Suprapubic skin (tissue), 3 donors: ENCODE measurements at regions not wholly inside any gene's neighbourhood (a gene's known extent, or its start where the extent isn't known, plus 50 kb on each side); places are given as distances from the start of the nearest gene placed in this dataset.

Experiments used
- CTCF ChIP-seq, 2 donors: fragments of 200-600 bp in 1 of 2; fragments of 450-650 bp in 1 of 2; sonication (generic) in 1 of 2; IDR thresholded peaks; one replicate each; pipeline ENCODE4 v1.5.1; 2016 to 2019; ENCODE audit warnings: antibody characterized with exemption in 2 of 2, mild to moderate bottlenecking in 1 of 2, moderate library complexity in 1 of 2
- POLR2AphosphoS5 ChIP-seq, 3 donors: sonication (generic); formaldehyde crosslinking; IDR thresholded peaks; one replicate each; pipeline ENCODE4 v1.6.1; 2017; ENCODE audit warnings: antibody characterized with exemption in 3 of 3

DNA sequence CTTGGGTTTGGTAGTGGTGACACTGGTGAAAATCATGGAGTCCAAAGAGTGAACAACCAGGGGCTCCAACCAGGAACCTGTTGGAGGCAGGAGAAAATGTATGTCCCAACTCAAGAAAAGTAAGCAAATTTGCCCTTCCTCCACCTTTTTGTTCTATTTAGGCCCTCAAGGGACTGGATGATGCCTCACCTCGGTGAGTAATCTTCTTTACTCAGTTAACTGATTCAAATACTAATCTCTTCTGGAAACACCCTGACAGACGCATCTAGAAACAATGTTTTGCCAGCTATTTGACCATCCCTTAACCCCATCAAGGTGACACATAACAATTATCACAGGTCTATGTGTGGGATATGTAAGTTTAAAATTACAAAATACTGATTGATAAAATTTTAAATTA, 272.4 kb upstream of the FOXG1 start:
- no peak for TF ChIP-seq CTCF (IDR thresholded peaks at IDR 0.05)
- no peak for TF ChIP-seq POLR2AphosphoS5 (IDR thresholded peaks at IDR 0.05)
